Prostate gland (tissue), 2 donors: ENCODE measurements at regions not wholly inside any gene's neighbourhood (a gene's known extent, or its start where the extent isn't known, plus 50 kb on each side); places are given as distances from the start of the nearest gene placed in this dataset.

Experiments used
- POLR2A ChIP-seq: fragments of 450-650 bp; IDR thresholded peaks from one replicate; pipeline ENCODE4 v1.6.1; 2016; ENCODE audit warnings: antibody characterized with exemption, mild to moderate bottlenecking
- POLR2AphosphoS5 ChIP-seq: sonication (generic); formaldehyde crosslinking; IDR thresholded peaks from one replicate; pipeline ENCODE4 v1.6.1; 2017; ENCODE audit warnings: antibody characterized with exemption
- TF ChIP-seq, protein P1 (sequence below), 4 experiments: fragments of 200-600 bp in 2 of 4; fragments of 450-650 bp in 2 of 4; sonication (generic) in 2 of 4; IDR thresholded peaks; 1 replicate in 3 of 4; 2 replicates in 1 of 4; pipeline ENCODE4 v1.5.1; 2016 to 2019; ENCODE audit warnings: antibody characterized with exemption in 4 of 4, mild to moderate bottlenecking in 2 of 4, moderate library complexity in 2 of 4

GRCh38 chr1:173344034-173344743, 132.9 kb upstream of the PRDX6 start:
- TF ChIP-seq, protein P1, sequence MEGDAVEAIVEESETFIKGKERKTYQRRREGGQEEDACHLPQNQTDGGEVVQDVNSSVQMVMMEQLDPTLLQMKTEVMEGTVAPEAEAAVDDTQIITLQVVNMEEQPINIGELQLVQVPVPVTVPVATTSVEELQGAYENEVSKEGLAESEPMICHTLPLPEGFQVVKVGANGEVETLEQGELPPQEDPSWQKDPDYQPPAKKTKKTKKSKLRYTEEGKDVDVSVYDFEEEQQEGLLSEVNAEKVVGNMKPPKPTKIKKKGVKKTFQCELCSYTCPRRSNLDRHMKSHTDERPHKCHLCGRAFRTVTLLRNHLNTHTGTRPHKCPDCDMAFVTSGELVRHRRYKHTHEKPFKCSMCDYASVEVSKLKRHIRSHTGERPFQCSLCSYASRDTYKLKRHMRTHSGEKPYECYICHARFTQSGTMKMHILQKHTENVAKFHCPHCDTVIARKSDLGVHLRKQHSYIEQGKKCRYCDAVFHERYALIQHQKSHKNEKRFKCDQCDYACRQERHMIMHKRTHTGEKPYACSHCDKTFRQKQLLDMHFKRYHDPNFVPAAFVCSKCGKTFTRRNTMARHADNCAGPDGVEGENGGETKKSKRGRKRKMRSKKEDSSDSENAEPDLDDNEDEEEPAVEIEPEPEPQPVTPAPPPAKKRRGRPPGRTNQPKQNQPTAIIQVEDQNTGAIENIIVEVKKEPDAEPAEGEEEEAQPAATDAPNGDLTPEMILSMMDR (IDR thresholded peaks at IDR 0.05), result no peak
- TF ChIP-seq POLR2A (no peak), POLR2AphosphoS5 (no peak)
